Stimulated activated CD4-positive, alpha-beta T cell treated with anti-CD3 and anti-CD28 coated beads, Interleukin-15, amount 100 ng/mL, for 48 hours (primary cell): ENCODE measurements at regions not wholly inside any gene's neighbourhood (a gene's known extent, or its start where the extent isn't known, plus 50 kb on each side); places are given as distances from the start of the nearest gene placed in this dataset.

Experiments used
- DNase-seq, 2 donors: peaks; one replicate each; pipeline ENCODE4 v3.0.0-alpha.2; 2020; ENCODE audit warnings: low read depth in 2 of 2

GRCh38 chr1:228894442-228894989 lies 159.2 kb downstream of the RHOU start:
- no peak for DNase-seq

DNA sequence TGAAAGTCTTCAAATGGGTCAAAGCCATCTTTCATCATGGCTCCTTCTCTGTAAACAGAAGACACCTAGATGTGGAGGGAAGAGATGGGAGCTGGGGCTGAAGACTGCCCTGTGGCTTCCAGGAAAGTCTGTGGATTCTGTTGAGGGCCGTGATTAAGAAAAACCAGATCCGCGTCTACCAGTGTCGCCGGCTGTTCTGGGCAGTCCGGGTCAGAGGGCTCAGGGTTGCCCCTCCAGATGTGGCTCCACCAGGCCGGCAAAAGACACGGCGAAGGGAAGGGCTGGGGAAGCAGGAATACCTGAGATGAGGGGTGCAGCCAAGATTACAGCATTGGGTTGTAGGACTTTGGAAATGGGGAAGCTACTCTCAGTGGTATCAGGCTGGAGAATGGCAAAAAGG lies 162.6 kb downstream of the RHOU start:
- DNase-seq = no peak

GRCh38 chr1:228898582-228898992 lies 163.3 kb downstream of the RHOU start:
- no peak for DNase-seq

DNA sequence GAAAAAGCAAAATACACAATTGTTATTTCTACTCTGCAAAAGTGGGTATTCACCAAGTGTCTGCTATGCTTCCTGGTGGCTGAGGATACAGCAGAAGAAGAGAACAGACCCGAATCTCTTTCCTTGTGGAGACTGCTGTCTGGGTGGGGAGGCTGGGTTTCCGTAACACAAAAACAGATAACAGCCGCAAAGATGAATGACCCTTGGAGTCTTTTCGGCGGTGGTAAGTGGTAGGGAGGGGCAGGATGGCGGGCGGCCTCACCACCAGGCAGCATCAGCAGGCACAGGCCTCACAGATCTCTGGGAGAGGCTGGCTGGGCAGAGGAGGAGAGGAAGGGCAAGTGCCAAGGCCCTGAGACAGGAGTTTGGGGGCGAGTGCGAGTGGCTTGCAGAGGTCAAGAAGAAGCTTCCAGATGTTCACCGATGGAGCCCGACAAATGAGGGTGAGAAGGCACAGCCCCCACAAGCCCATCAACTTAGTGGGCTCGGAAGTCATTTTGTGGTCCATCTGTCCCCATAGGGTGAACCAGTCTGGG lies 164.2 kb downstream of the RHOU start:
- no peak for DNase-seq

DNA sequence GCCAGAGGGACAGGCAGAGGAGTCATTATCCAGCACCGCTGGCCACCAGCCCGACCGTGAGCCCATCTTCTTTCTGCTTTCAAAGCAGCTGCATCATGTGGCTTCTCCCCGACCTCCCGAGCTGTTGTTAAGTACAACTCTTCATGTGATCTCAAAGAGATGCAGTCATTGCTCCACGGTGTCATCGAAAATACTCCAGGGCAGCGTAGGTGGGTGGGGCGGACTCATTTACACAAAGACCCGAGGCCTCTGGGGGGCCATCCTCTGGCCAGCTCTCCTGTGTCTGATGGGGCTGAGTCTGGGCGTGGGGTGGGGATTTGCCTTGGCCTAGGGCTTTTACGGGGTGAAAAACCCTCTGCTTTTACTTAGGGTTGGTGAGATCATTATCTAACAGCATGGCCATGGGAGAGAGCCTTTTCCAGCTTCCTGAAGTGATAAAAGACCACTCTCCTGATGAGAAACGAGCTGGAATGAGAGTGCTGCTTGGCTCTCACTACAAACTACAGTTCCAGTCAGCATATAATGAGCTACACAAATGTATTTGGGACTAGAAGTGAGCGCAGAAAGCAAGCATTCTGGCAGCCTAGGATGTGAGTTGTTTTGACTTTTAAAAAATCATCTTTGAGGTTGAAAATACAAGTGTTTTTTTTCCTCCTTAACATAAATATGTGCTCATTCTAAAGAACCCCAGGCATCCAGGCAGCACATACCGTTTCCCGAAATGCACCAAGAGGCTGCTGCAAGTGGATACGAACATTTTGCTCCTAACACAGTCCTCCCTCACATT lies 165.0 kb downstream of the RHOU start:
- DNase-seq = no peak

DNA sequence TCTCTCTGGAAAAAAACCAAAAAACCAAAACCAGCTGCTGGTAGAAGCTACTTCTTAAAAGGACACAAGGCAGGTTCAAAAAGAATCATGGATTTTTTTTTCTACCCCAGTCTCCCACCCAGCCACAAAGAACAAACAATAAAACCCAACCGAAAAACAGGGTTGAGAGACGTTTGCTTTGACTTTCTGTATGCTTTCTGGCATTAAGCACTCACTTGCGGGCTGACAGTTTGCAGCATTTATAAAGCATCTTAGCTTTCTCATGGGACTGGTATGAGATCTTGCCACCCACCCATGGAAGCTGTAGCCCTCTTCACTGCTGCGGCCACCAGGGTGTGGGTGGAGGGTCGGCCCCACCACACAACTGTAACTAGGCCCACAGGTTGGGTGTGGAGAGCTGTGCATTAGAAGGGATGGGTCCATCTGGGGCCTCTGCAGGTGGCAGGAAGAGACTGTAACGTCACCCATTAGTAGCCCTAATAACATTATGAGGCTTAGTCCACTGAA lies 165.7 kb downstream of the RHOU start:
- DNase-seq = no peak

- DNase-seq = no peak
Observed at GRCh38 chr1:228901936-228902681, 166.8 kb downstream of the RHOU start.

DNA sequence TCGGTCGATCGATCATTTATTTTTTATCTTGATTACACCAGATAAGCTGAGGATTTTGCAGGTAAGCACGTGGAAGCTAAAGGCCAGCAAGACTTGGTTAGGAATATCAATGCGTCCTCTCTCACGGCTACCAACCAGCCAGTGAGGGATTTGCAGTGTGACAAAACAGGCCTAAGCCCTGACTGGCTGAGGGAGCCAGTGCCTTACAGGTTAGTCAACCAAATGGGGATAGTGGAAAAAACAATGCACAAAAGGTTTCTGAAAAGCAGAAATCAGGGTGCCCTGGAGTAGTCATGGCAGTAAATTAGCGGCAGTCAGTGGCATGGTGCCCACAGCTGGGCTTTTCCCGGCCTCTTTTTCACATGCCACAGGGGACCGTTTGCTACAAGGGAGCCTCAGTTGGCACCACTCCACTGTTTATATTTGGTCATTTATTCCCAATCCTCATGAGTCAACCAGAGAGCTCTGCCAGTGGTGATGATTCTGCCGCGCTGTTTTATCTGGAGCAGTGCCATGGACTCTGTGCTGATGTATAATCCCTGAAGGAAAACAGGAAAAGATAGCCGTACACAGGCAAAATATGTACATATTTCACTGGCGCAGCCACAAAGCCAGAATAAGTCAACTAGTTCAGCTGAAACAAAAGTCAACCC lies 167.6 kb downstream of the RHOU start:
- no peak for DNase-seq

GRCh38 chr1:228903434-228904071 lies 168.3 kb downstream of the RHOU start:
- DNase-seq = no peak

GRCh38 chr1:228904222-228904621 lies 168.9 kb downstream of the RHOU start:
- no peak for DNase-seq

DNA sequence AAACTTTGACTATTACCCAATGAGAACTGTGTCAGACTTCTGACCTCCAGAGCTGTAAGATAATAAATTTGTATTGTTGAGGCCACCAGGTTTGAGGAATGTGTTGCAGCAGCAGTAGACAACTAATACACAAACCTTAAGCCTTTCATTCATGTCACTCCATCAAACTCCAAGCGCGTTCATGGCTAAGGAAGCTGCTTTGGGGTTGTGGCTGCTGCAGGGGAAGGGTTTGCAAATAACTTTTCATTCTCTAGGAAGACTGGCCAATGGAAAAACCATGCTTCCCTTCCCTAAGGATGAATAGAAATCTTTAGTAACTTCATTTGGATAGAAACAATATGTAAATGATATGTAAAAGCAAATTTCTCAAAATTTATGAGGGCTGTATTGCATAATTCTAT lies 170.4 kb downstream of the RHOU start:
- DNase-seq = no peak

DNA sequence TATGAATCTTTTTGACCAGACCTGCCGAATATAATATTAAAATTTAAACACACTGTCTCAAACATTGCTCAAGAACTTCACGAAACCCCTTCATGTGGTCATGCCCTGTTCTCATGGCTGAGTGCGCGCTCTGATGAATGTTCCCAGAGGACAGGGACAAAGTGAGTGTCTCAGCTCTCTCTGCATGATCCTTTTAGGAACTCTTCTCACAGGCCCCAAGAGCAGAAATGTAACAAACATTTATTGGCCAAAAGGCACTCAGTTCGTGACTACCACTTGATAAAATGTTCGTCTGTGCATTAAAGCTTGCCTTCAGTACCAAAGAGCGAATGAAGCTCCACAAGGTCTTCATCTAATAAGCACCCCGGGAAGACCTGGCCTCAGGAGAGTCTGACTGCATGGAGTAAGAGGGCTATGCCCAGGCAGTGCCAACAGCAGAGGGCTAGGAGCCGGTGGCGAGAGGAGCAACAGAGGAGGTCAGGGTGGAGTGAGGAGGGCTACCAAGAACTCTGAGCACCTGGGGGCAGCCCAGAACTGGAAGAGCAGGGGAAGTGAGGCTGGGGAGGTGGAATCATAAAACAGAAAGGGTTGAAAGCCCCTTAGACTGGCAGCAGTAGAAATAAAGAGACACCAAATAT lies 171.1 kb downstream of the RHOU start:
- no peak for DNase-seq

DNA sequence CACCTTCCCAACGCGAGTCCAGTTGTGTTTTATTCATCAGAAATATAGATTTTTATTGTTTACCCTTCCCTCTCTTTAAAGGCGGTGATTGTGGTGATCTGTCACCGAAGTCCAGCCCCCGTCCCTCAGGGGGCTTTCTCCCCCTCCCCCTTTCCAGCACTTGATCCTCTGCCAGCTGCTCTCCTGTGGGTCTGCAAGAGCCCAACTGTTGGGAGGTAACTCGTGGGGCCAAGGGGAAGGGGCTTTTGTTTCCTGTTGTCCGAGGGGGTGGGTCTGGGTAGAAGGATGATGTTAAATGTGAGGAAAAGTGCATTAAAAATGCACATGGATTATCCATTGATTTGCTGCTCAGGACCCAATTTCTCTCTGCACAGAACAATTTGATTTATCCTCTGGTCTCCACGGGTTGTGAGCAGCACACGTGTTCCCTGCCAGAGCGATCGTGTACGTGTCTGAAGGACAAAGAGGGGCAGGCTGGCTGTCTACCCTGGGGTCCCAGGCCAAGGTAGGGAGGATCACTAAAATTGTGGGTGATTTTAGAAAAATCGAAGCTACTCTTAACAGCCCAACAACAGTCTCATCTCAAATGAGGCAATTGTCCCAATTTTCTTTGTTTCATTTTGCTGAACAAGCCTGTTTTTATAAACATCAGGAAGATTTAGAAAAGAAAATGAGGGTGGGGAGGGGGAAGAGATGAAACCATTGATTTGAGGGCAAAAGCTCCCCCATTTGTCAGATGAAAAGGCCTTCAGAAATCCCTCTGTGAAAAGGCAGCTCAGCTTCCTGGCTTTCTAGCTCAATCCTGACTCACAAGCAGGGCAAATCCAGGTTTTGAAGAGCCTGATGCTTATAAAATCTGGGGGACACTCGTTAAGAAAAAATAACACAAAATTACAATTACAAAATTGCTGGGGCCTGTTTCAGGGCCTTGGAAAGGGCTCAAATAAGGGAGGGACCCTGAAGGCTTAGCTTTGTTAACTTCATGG lies 176.2 kb downstream of the RHOU start:
- DNase-seq = no peak

GRCh38 chr1:228913626-228914414 lies 178.5 kb downstream of the RHOU start:
- no peak for DNase-seq

- no peak for DNase-seq
Observed at GRCh38 chr1:228914700-228915099, 179.4 kb downstream of the RHOU start.

DNA sequence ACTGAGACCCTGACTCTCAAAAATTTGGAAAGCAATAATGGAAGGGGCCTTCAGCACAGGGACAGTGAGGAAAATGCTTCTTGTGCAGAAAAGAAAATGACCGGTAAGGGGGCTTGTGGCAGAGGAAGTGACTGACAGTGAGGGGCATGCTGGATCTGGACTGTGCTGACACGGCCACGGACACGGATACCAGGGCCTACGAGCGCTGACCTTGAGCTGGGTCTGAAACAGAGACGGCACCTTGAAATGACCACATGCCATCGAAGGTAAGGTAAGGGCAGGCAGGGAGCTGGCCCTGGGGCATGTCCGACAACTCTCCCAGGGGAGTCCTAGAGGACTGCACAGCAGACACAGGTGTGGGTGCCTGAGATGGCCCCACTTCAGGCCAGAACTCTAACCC lies 182.1 kb downstream of the RHOU start:
- no peak for DNase-seq

GRCh38 chr1:228917755-228918154 lies 182.5 kb downstream of the RHOU start:
- DNase-seq = no peak

- no peak for DNase-seq
Observed at GRCh38 chr1:228918335-228918734, 183.1 kb downstream of the RHOU start.

DNA sequence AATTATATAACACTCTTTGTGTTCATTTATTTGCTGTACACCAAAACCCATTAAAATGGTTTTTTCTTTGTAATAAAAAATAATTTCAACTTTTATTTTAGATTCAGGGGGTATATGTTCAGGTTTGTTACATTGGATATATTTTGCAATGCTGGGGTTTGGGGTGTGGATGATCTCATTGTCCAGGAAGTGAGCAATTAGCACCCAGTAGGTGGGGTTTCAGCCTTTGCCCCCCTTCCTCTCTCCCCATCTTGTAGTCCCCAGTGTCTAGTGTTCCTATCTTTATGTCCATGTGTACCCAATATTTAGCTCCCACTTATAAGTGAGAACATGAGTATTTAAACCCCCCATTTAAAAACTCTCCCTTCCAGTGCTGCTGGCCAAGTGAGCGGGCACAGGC lies 184.6 kb downstream of the RHOU start:
- no peak for DNase-seq
